Cardiac fibroblast (primary cell): ENCODE measurements at regions not wholly inside any gene's neighbourhood (a gene's known extent, or its start where the extent isn't known, plus 50 kb on each side); places are given as distances from the start of the nearest gene placed in this dataset.

Experiments used
- DNase-seq, 2 donors: peaks; one replicate each; pipeline versions ENCODE4 v3.0.0 to v3.0.0-alpha.2; 2010; ENCODE audit warnings: low read depth in 2 of 2
- H3K4me3 ChIP-seq, 2 donors: replicated peaks in 1 of 2; 1 replicate in 1 of 2; 2 replicates in 1 of 2; pipeline ENCODE4 v1.5.1; 2011; ENCODE audit warnings: low read depth in 2 of 2, low read length in 2 of 2, mild to moderate bottlenecking in 2 of 2, moderate library complexity in 1 of 2
- TF ChIP-seq, protein P1 (sequence below): IDR thresholded peaks from one replicate; pipeline ENCODE4 v1.5.1; 2011; ENCODE audit warnings: low read depth, mild to moderate bottlenecking, low read length, inconsistent platforms

DNA sequence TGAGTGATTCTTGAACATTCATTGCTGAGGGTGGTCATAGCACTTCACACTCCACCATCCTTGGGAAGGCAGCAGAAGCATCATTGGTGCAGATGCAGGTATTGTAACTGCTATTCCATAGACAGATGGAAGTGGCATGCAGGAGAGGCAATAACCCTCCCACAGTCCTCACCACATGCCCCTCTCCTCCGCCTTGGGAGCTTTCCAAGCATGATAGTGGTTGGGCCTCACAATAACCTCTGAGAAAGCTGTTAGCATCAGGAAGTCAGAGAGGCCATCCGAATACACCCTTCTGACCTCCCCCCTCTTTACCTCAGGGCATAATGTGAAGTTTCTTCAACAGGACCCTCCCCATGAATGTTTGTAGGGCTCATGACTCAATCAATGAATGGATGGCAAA is 177.9 kb downstream of the KATNAL1 start:
- TF ChIP-seq, protein P1, sequence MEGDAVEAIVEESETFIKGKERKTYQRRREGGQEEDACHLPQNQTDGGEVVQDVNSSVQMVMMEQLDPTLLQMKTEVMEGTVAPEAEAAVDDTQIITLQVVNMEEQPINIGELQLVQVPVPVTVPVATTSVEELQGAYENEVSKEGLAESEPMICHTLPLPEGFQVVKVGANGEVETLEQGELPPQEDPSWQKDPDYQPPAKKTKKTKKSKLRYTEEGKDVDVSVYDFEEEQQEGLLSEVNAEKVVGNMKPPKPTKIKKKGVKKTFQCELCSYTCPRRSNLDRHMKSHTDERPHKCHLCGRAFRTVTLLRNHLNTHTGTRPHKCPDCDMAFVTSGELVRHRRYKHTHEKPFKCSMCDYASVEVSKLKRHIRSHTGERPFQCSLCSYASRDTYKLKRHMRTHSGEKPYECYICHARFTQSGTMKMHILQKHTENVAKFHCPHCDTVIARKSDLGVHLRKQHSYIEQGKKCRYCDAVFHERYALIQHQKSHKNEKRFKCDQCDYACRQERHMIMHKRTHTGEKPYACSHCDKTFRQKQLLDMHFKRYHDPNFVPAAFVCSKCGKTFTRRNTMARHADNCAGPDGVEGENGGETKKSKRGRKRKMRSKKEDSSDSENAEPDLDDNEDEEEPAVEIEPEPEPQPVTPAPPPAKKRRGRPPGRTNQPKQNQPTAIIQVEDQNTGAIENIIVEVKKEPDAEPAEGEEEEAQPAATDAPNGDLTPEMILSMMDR: no peak
- no peak overlapping the region for H3K4me3 ChIP-seq
- DNase-seq: no peak

DNA sequence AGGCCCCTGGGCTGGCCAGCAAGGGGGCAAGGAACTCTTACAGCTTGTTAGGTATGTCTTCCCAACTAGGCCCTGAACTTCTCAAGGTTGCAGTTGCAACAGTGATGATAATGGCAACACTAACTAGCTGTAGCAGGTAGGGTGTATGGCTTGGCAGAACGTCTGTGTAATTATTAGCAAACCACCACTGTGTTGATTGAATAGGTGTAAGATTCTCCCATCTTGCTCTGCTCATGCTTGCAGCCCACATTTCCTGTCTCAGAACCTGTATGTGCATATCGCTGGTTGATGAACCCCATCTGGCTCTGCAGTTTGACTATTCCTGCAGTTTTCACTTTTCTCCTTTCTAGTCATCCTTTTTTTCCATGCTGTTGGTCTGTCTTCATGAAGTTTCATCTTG is 178.8 kb downstream of the KATNAL1 start:
- TF ChIP-seq, protein P1: no peak
- no peak overlapping the region for H3K4me3 ChIP-seq
- no peak for DNase-seq

DNA sequence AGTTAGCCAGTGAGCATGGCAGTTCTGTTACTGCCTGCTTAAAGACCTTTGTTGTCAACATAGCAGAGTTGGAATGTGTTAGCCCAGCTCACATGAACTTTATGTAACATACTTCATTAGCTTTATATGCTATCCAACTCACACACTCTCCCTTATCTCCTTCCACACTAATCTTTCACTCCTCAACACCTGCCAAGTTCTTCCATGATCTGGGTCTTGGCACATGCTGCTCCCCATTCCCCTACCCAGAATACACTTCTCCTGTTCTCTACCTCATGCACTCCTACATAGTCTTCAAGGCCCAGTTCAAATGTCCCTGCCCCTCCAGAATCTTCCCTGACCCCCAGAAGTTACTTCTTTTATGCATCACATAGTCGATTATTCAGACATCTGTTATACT is 179.3 kb downstream of the KATNAL1 start:
- TF ChIP-seq, protein P1: no peak
- H3K4me3 ChIP-seq: no peak overlapping the region
- DNase-seq: peak in 1 of 2 donors; percentile 36

DNA sequence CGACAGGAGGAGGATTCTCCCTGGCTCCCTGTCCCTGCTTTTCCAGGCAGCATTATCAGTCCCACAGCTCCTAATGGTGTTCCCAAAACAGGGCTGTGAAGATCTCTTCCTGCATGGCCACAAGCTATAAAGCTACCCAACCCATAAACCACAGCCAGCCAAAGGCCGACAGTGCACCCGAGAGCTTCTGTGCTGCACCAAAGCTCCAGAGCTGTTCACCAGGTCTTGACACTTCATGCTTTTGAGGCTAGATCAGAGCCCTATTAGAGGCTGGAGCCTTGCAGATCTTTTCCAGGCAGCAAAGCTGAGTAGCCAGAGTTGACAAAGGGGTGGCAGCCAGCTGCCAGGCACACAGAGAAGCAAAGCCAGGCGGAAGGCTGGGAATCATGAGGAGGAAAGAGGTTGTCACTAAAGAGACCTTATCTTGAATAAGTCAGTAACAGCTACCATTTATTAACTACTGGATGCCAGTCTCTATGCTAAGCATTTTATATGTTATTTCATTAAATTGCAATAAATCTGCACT is 180.4 kb downstream of the KATNAL1 start:
- no peak for DNase-seq

DNA sequence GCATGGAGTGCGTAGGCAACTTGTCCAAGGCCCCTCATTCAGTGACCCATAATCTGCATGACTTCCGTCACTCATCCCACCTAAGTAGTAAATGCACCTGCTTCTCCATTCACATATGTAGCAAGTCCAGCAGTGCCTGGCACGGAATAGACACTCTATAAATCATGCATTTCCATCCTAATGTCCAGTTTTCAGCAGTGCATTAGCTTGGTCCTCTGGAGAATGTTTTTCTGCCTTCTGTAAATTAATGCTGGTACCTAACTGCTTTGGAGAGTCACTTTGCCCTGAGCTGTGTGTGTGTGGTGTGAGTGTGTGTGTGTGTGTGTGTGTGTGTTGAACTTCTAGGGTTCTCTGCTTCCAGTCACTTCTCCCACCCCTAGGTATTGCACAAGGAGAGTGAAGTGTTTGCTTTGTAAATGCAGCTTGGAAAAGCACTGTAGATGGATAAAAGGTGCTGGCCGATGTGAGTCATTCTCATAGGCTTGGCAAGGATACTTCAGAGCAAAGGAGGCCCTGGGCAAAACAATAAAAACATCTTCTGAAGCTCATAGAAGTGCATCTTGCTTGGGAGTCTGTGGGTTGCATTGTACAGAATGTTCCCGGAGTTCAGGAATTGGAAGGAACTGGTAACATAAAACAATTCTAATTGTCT is 181.8 kb downstream of the KATNAL1 start:
- H3K4me3 ChIP-seq: no peak overlapping the region
- TF ChIP-seq, protein P1: no peak
- DNase-seq: peak; percentile 92 to 94

More for the DNA sequence above, 180.4 kb downstream of the KATNAL1 start:
- TF ChIP-seq, protein P1: no peak
- no peak overlapping the region for H3K4me3 ChIP-seq

DNA sequence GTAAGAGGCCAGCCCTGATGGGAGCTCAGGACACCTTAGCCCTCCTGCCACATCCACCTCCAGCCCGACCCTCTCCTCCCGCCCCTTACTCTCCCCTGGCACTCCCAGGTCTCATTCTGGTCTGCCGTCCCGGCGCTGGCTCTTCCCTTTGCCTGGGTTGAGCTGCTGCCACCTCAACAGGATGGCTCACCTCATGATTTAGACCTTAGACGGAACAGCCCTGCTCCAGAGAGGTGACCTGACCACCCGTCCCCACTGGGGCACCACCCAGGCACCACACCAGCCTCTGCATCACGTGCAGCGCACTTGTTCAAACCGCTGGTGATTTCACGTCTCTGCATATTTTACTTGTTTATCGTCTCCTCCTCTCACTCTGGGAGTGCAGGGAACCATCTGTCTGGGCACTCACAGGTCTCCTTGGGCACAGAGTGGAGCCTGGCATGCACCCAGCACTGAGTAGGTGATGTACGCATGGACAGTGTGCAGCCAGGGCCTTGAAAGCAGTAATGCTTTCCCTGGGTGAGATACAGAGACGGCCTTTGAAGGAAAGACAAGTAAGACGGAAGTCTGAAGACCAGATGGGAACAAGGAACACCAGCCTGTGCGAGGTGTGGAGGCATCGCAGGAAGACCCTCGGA is 183.1 kb downstream of the KATNAL1 start:
- no peak for DNase-seq
- TF ChIP-seq, protein P1: no peak
- H3K4me3 ChIP-seq: no peak overlapping the region
